ENCODE measurements at regions not wholly inside any gene's neighbourhood (a gene's known extent, or its start where the extent isn't known, plus 50 kb on each side); places are given as distances from the start of the nearest gene placed in this dataset.

- 84 to 88% methylated on average over 5 of the region's 5 CpGs for WGBS, 2 donors
- no peak for DNase-seq (ENCODE audit: low spot score in 2 of 2)
- H3K4me3 ChIP-seq (ENCODE audit: low read depth, poor library complexity, severe bottlenecking), result no peak overlapping the region
- intact Hi-C loops (cut with DNase I; ENCODE audit: low total_unique reads), result no loop called here
- no peak for TF ChIP-seq CTCF (IDR thresholded peaks at IDR 0.05)
- no peak for TF ChIP-seq POLR2A (IDR thresholded peaks at IDR 0.05)
Measured at GRCh38 chr9:79135681-79136415, 435.9 kb upstream of the TLE4 start.

GRCh38 chr9:79140751-79141150, 431.0 kb upstream of the TLE4 start:
- intact Hi-C loops (cut with DNase I; ENCODE audit: low total_unique reads), result no loop called here
- WGBS, 2 donors, result 42 to 48% methylated on average over 1 of the region's 1 CpG
- H3K4me3 ChIP-seq (ENCODE audit: low read depth, poor library complexity, severe bottlenecking), result no peak overlapping the region
- TF ChIP-seq CTCF (IDR thresholded peaks at IDR 0.05), result no peak
- no peak for DNase-seq (ENCODE audit: low spot score in 2 of 2)

GRCh38 chr9:79143211-79143610, 428.6 kb upstream of the TLE4 start:
- no peak overlapping the region for H3K4me3 ChIP-seq (ENCODE audit: low read depth, poor library complexity, severe bottlenecking)
- DNase-seq (ENCODE audit: low spot score in 2 of 2), result no peak
- TF ChIP-seq POLR2A (IDR thresholded peaks at IDR 0.05) (no peak), CTCF (IDR thresholded peaks at IDR 0.05) (no peak)
- intact Hi-C loops (cut with DNase I; ENCODE audit: low total_unique reads), result no loop called here

GRCh38 chr9:79145442-79145841, 426.3 kb upstream of the TLE4 start:
- 80 to 84% methylated on average over 6 of the region's 6 CpGs for whole genome bisulfite sequencing, 2 donors
- TF ChIP-seq POLR2A (IDR thresholded peaks at IDR 0.05) (no peak), CTCF (IDR thresholded peaks at IDR 0.05) (no peak)
- intact Hi-C loops (cut with DNase I; ENCODE audit: low total_unique reads), result no loop called here
- DNase-seq (ENCODE audit: low spot score in 2 of 2), result no peak
- no peak overlapping the region for H3K4me3 ChIP-seq (ENCODE audit: low read depth, poor library complexity, severe bottlenecking)

GRCh38 chr9:79149585-79149984, 422.2 kb upstream of the TLE4 start:
- H3K4me3 ChIP-seq (ENCODE audit: low read depth, poor library complexity, severe bottlenecking), result no peak overlapping the region
- TF ChIP-seq POLR2A (IDR thresholded peaks at IDR 0.05) (no peak), CTCF (IDR thresholded peaks at IDR 0.05) (no peak)
- WGBS, 2 donors, result 84 to 89% methylated on average over 2 of the region's 2 CpGs
- no peak for DNase-seq (ENCODE audit: low spot score in 2 of 2)
- intact Hi-C loops (cut with DNase I; ENCODE audit: low total_unique reads), result no loop called here

GRCh38 chr9:79151791-79152190, 420.0 kb upstream of the TLE4 start:
- H3K4me3 ChIP-seq (ENCODE audit: low read depth, poor library complexity, severe bottlenecking), result no peak overlapping the region
- DNase-seq (ENCODE audit: low spot score in 2 of 2), result no peak
- TF ChIP-seq POLR2A (IDR thresholded peaks at IDR 0.05) (no peak), CTCF (IDR thresholded peaks at IDR 0.05) (no peak)
- intact Hi-C loops (cut with DNase I; ENCODE audit: low total_unique reads), result no loop called here
- 68 to 81% methylated on average over 3 of the region's 3 CpGs for WGBS, 2 donors
